ENCODE measurements at regions not wholly inside any gene's neighbourhood (a gene's known extent, or its start where the extent isn't known, plus 50 kb on each side); places are given as distances from the start of the nearest gene placed in this dataset.

DNA sequence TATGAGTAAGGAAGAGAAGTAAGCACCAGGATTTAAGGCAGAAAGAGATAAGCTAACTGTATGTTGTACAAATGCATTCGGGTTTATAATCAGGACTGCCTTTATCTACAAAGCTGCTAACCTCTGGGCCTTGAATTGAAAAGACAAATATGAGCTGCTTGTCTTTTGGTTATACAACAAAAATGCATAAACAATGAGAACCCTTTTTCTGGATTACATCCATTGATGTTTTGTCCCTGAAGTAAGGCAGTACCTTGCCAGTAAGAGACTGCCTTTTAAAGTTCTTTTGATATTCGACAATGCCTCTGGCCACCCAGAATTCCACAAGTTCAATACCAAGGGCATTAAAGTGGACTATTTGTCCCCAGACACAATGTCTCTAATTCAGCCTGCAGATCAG, 280.7 kb downstream of the ZNF621 start:
- DNase-seq, result no peak

DNA sequence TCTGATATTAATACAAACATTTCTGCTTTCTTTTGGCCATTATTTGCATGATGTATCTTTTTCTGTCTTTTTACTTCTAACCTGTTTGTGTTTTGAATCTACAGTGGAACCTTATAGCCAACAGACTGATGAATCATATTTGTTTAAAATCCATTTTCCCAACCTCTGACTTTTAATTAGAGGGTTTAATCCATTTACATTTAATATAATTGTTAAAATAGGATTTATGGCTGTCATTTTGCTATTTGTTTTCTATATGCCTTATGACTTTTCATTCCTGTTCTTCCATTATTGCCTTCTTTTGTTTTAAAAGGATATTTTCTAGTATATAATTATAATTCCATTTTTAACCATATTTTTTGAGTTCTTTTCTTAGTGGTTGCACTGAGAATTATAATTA, 286.1 kb downstream of the ZNF621 start:
- no peak for DNase-seq

DNA sequence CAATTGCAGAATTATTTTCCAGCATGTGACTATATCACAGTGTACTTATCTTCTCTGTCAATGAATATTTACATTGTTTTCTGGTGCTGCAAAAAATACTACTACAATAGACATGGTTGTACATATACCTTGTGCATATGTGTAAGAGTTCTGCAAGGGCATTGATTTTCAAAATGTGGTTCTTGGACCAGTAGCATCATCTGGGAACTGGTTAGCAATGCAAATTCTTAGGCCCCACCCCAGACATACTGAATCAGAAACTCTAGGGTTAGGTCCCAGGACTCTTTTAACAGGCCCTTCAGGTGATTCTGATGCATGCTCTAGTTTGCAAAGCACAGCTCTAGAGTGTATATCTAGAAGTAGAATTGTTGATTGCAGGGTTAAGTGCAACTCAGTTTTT, 292.3 kb downstream of the ZNF621 start:
- DNase-seq, result no peak

DNA sequence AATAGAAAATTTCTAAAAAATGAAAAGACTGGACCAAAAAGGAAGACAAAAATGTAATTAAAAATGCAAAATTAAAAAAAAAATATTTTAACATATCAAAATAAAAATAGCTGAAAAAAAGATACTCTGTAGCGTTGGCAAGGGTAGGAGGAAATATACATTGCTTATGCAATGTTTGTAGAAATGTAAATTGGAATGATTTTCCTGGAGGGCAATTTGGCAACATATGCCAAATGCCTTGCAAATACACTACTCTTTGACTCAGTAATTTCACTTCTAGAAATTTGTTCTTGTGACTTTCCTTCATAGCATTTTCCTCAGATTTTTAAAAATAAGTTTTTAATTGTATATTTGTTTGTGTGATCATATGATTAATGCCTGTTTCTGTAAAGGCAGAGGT, 296.6 kb downstream of the ZNF621 start:
- DNase-seq, result no peak

DNA sequence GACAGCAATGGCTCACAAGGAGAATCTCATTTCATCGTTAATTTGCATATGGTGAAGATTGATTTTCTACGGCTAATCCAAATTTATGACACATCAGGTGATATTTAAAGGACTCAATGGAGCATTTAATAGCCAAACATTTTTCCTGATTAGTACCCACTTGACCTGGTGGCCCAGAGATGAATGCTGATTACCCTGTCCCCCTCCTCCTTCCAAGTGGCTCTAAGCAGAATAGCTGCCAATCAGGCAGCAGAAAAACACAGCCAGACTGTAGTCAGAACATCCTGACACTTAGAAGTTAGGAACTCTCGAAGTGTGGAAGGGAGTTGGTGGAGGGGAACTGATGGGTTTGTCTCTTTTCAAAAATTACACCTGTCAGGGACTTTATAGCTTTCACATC, 302.5 kb downstream of the ZNF621 start:
- no peak for DNase-seq

DNA sequence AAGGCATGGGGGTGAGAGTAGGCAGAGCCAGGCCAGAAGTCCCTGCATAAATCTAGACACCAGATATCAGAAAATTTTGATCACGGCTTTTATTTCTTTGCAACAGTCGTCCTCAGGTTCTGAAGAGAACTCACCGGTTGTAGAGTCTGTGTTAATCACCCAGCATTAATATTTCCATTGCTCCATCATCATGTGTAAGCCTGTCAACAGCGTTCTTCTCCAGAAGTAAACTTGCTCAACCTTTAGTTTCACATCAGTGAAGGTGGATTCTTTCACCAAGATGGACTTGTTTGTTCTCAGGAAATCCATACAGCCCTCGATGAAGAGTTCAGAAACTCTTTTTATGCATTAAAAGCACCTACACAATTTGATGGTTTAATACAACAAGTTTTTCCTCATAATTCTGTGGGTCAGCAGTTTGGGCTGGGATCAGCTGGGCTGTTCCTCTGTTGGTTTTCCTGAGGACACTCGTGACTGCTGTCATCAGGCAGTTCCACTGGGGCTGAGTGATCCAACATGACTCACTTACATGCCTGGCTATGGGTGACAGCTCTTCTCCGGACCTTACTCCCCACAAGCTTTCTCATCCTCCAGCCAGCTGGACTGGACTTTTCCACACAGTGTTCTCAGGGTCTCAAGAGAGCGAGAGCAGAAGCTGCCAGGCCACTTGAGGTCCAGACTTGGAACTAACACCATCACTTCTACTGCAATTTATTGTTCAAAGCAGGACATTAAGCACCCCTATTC, 303.4 kb downstream of the ZNF621 start:
- peak in 2 of 51 donors; percentile 4 to 13 for DNase-seq

DNA sequence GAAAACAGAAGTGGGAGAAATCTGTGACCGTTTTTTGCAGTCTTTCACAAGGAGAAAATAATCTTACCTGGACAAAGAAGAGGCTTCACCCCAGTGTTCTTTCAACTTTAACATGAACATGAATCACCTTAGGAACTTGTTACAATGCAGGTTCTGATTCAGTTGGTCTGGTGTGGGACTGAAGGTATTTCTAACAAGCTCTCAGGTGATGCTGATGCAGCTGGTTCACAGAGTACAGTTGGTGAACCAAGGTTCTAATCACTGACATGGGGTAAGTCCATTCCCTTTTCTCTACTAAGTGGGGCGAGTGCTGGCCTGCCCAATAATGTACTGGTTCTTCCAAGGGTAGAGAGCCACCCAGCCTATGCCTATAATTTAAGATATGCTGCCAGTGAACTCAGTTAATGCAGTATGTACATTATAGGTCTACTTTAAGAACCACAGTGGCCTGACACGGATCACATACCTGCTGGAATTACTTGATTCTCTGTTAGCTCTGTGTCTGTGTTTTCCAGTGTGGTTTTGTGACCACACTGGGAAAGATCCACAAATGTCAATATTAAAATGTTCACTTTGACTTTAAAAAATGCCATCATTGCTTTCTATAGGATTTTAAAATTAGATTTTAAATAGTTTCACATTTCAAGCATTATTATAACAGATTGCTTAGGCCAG, 304.1 kb downstream of the ZNF621 start:
- DNase-seq, result no peak

DNA sequence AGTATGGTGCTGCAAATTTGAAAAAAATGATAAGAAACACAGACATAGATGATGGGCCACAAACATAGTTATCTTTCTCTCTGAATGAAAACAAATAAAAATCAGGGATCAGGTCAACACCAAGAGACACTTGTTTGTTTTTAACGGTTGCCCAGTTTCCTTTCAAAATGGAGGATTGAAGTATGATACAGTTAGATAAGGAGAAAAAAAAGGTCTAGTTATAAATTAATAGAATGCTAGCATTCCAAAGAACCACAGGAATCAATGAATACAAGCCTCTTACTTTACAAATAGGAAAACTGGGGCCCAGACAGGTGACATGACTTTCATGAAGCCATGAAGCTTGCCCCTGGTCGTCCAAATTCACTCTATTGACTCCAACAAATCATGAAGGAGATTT, 305.1 kb downstream of the ZNF621 start:
- no peak for DNase-seq

DNA sequence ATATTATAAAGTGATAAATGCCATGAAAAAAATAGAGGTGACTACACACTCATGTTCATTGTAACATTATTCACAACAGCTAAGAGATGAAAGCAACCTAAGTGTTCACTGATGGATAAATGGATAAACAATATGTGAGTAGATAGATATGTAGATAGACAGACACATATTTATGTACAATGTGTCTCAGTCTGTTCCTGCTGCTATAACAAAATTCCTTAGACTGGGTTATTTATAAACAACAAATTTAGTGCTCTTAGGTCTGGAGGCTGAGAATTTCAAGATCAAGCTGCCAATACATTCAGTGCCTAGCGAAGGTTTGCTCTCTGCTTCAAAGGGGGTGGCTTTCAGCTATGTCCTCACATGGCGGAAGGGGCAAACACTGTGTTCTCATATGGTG, 312.5 kb downstream of the ZNF621 start:
- DNase-seq, result no peak

DNA sequence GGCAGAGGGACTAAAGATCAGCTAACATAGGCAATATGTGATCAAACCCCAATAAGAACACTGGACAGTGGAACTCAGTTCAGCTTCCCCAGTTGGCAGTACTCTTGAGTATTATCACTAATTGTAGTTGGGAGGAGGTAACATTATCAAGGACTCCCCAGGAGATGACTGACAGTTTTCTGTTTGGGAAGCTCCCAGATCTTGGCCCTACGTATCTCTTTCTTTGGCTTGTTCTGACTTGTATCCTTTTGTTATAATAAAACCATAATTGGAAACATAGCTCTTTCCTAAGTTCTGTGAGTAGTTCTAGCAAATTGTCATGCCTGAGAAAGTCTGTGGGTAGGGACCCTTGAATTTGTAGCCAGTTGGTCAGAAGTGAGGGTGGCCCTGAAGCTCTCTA, 316.4 kb downstream of the ZNF621 start:
- DNase-seq, result no peak

DNA sequence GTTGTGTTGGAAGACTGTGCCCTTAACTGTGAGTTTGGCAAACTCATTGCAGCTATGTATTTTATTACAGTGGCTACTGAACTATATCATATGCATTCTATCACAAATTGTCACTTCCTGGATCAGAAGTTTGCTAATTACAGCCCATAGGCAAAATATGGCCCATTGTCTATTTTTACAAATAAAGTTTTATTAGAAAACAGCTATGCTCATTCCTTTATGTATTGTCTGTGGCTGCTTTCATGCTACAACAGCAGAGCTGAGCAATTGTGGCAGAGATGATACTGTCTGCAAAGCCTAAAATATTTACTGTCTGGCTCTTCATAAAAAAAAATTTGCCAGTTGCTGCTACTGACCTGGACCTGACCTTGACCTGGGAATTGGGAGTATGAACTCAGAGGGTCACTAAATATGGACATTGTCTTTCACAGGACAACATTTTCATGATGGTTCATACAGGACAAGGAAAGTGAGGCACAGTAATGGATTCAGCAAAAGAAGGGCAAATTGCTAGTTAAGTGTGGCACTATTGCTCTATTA, 316.9 kb downstream of the ZNF621 start:
- DNase-seq, result no peak

DNA sequence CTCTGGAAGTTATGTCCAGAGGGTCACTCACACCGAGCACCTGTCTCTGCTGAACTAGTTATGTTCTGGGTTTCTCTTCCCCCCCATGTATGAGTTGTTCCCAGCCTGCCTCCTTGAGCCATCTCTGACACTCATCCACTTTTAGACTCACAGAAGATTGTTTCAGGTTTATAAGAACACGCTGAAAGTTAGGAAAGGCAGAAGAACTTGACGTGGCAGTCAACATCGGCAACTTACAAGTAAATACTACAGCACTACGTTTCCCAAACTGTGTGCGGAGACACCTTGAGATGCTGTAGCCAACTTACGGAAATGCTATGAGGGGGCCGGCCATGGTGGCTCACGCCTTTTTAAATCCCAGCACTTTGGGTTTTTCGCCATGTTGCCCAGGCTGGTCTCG, 318.0 kb downstream of the ZNF621 start:
- DNase-seq, result no peak

DNA sequence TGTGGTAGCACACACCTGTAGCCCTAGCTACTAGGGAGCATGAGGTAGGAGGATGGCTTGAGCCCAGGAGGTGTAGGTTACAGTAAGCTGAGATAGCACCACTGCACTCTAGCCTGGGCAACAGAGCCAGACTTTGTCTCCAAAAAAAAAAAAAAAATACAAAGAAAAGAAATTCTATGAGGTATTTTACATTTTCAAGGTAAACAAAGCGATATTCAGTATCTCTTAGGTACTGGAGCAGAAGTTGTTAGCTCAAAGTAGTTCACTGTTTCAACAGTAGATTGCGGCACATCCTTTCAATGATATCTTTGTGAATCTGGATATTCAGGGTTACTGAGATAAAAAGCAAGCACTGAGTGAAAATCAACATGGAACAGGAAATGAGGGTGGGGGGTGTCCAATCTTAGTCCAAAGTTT, 318.5 kb downstream of the ZNF621 start:
- DNase-seq, result no peak

DNA sequence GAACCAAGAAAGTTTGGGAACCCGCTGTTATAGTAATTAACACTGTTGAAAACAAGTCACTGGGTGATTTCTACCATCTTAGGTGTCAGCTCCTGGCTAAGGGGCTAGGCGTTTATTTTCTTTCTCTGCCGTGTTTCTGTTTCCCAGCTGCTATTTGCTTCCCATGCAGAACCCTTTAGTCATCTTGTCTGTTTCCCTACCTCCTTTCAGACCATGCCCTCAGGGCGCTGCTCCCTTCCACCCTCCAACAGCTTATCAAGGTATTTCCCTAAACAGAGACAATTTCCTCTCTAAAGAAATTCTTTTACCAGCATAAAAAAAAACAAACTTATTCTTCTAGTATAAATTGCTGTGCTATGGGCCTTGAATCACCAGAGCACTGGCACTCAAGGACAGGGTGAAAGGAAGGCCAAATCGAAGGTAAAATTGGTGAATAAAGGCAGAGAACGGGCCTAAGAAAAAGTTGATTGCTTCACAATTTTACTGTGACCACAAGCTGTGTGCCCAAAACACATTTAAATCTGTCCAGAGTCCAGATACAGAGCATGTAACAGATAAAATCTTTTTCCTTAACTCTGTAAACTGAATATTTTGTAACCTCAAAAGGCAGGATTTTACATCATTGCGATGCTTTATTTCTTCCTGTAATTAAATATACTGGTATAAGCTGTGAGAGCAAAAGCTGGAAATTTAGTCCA, 319.2 kb downstream of the ZNF621 start:
- no peak for DNase-seq

DNA sequence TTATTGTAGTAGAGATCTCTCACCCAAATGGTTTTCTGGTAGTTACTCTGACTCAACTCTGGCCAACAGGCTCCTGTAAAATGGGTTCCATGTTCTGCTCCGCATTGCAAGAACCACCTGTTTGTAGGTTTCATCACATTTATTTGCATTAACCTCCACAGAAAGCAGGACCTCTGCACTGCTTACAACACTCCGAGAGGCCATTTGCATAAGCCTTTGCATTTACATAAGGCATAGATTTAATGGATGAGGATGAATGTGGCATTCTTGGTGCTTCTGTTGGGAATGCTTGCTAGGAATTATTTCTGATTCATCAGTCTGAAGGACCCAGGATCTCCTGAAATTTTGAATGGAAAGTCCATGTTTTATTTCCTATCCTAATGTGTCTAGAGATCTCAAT, 320.1 kb downstream of the ZNF621 start:
- no peak for DNase-seq

DNA sequence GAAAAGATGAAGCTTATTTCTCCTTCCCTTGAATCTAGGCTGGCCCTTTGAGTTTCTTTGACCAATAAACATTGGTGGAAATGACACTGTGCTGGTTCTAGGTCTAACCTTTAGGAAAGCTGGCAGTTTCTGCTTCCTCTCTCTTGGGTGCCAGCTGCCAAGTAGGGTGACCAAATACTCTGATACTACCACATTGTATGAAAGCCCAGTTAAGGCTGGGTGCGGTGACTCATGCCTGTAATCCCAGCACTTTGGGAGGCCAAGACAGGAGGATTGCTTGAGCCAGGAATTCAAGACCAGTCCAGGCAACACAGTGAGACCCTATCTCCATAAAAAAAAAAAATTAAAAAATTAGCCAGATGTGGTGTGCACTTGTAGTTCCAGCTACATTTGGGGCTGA, 320.7 kb downstream of the ZNF621 start:
- no peak for DNase-seq

DNA sequence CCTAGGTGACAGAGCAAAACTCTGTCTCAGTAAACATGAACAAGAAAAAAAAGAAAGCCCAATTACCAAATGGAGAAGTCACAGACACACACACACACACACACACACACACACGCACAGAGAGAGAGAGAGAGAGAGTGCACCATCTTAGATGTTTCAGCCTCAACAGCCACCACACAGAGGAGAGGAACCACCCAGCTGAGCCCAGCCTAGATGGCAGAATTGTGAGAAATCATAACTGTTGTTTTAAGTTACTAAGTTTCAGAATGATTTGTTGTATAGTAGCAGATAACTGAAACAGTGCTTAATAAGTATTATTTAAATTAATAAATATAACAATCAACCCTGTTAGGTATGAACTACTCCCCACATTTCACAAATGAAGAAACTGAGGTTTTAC, 321.2 kb downstream of the ZNF621 start:
- no peak for DNase-seq

DNA sequence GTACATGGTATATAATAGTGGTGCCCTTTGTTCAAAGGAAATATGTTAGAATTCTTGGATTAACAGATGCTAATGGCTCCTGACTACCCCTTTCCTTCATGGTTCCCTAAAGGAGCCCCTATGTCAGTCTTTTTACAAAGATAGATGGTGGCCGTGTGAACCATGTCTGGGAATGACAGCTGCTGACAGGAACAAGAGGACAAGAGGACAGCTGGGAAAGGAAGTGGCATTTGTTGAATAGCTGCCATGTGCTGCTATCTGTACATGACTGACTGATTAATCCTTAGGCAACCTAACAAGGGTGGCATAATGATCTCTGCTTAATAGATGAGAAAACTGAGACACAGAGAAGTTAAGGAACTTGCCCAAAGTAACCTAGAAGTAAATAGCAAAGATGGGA, 321.7 kb downstream of the ZNF621 start:
- no peak for DNase-seq

DNA sequence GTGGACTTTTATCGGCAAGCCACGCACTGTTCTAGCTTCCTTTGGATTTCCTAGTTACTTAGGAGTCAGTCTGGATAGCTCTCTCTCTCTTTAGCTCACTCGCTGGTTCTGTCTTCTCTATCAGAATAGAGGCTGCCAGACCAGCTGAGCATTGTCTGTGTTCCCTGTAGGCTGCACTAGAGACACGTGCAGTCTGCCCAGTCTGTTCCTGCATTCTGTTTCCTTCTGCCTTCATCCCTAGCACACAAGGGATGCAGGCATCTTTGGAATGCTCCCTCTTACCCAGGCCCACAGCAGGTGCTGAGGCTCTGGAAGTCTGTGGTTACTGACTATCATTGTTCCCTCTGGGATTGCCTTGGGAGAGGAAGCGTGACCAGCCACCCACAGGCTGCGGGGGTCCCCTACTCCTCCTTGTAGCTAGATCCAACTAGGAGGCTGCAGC, 322.8 kb downstream of the ZNF621 start:
- DNase-seq, result peak in 1 of 51 donors; percentile 27

DNA sequence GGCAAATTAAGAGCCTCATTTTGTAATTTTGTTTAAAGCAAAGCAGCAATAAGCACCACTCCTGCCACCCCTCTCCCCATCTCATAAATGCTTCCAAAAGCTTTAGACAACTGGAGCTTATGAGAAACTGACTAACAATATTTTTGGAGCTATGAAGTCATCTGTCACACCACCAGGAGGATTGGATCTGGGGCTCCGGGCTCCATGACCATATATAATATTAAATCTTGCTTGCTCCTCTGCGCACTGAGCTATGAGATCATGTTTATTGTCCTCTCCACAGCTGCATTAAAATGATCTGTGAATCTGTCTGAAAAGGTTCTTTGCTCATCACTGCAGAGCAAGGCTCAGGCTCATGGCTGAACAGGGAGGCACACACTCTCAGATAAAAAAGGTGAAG, 323.7 kb downstream of the ZNF621 start:
- DNase-seq, result no peak

DNA sequence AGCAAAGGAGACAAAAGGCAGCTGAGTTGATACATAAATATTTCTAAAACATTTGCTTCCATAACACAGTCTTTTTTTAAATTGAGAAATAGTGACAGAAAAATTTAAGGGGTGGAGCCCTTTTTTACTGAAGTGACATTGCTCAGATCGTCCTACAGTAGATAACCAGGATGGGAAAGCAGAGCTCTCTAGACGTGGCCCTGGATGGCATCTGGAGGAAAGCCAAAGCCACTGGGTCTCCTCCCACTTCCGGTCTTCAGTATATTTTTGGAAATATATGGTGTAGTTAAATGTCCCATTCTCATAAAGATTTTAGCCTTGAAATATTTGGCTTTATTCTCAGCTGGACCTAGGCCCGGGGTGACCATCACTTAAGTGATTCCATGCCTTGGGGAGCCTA, 326.1 kb downstream of the ZNF621 start:
- DNase-seq, result no peak

DNA sequence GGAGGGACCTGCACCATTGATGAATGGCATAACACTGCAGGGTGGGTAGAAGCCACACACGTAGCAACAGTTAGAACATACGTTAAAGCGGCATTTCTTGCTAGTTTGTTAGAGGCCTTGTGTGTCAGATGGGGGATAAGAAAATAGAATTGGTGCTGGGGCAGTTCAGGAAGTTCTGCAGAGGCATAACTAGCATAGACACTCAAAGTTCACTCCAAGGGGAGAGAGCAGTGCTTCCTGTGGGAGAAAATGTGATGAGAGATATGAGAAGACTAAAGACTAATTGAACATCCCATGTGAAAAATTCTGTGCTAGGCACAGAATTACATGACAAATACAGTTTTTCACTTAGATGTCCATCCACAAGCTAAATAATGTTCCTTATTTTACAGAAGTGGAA, 327.1 kb downstream of the ZNF621 start:
- DNase-seq, result no peak

DNA sequence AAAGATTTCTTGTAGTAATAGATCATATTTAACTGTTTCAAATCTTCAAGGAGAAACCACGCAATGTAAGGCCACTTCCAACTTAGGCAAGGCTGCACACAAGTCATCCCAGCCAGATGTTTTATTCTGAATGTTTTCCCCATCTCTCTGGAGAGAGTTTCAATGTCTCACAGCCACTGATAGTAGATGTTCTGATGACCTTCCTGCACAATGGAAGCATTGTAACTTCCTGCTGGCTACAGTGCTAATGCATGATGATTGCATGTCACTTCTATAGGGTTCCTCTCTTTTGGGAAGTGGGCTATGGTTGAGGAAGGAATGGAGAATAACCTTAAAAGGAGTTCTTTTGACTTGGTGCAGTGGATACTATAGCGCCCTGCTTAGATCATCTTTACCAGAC, 328.0 kb downstream of the ZNF621 start:
- no peak for DNase-seq
